ENCODE measurements at regions not wholly inside any gene's neighbourhood (a gene's known extent, or its start where the extent isn't known, plus 50 kb on each side); places are given as distances from the start of the nearest gene placed in this dataset.
A peak's percentile ranks its signal among the peaks of the same experiment; 100 is the strongest.

GRCh38 chr3:147939839-147940238 lies 530.7 kb downstream of the ZIC1 start:
- 20% methylated on average over 7 of the region's 7 CpGs for WGBS
- intact Hi-C loops (cut with DNase I), result no loop called here
- ATAC-seq (peak in 1 of 2 donors; percentile 51), DNase-seq (peak in 2 of 3 donors; percentile 32 to 46)
- no peaks in the 10 kb centered on the region for H3K9me3 ChIP-seq (ENCODE audit: control insufficient read depth, low read length)
- no peaks in the 10 kb centered on the region for H3K27me3 ChIP-seq (ENCODE audit: control insufficient read depth, insufficient read depth)
- no peaks in the 10 kb centered on the region for H3K4me1 ChIP-seq (ENCODE audit: control insufficient read depth, insufficient read depth, low read length)
- H3K27ac ChIP-seq (ENCODE audit: low read length), result no peak overlapping the region
- peak overlapping the region; percentile 7 for H3K4me3 ChIP-seq (ENCODE audit: low read length)

DNA sequence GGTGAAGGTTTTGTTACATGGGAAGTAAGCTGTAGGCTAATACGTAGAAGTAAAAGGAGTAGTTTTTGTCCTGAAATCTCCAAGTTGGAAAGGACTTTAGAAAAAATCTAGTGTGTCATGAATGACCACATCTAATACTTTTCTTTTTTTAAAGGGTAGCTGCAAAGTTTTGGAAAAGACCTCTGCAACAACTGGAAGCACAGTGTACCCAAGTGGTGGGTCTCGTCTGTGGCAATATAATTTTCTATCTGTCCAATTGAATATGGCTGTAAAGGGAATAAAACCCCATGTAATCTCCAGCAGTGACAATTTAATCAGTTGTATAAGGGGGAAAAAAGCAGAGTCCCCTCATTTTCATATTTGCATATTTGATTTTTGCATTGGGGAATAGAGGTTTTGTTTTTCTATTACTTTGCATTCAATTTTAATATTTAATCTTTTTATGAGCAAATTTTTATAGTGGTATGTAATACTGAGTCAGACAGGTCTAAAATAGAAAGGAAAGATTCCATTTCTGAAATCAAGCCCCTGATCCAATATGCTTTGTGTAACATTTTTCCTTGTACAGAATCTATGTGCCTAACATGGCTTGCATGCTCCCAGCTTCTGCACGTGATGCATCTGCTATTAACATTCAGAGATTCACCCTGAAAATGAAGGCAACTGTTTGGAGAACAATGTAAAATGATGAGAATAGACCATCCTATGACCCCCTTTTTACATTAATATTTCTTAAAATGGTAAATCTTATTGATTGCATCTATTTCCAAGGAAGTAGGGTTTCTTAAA lies 531.4 kb downstream of the ZIC1 start:
- 61% methylated on average over 3 of the region's 3 CpGs for WGBS
- Histone ChIP-seq H3K4me1 (ENCODE audit: control insufficient read depth, insufficient read depth, low read length) (no peaks in the 10 kb centered on the region), H3K27ac (ENCODE audit: low read length) (no peak overlapping the region), H3K4me3 (ENCODE audit: low read length) (no peak overlapping the region), H3K27me3 (ENCODE audit: control insufficient read depth, insufficient read depth) (no peaks in the 10 kb centered on the region), H3K9me3 (ENCODE audit: control insufficient read depth, low read length) (no peaks in the 10 kb centered on the region)
- intact Hi-C loops (cut with DNase I), result no loop called here
- no peak for DNase-seq
- ATAC-seq, result no peak

DNA sequence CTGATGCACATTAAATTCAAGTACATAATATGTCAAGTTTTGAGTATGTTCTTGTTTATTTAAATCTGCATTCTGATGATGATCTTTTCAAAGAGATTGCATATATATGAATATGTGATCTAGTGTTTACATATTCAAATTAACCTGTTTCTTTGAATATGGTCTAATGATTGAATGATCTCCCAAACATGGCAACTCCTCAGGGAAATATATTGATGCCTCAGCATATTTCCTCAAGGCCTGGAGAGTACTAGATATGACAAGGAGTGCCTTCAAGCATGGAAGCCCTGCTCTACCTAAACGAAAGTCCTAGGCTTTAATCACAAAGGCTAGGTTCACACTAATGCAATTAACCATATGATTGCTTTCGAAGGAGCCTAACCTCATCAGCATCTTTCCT lies 532.8 kb downstream of the ZIC1 start:
- DNase-seq, result no peak

GRCh38 chr3:147943265-147943945 lies 534.2 kb downstream of the ZIC1 start:
- Histone ChIP-seq H3K4me3 (ENCODE audit: low read length) (no peak overlapping the region), H3K27me3 (ENCODE audit: control insufficient read depth, insufficient read depth) (no peaks in the 10 kb centered on the region), H3K27ac (ENCODE audit: low read length) (no peak overlapping the region), H3K4me1 (ENCODE audit: control insufficient read depth, insufficient read depth, low read length) (no peaks in the 10 kb centered on the region), H3K9me3 (ENCODE audit: control insufficient read depth, low read length) (no peaks in the 10 kb centered on the region)
- no peak for ATAC-seq
- intact Hi-C loops (cut with DNase I), result no loop called here
- WGBS, result 82% methylated on average over 2 of the region's 2 CpGs
- DNase-seq, result no peak

More for the DNA sequence above, 532.8 kb downstream of the ZIC1 start:
- H3K27ac ChIP-seq (ENCODE audit: low read length), result no peak overlapping the region
- no peak overlapping the region for H3K4me3 ChIP-seq (ENCODE audit: low read length)
- H3K27me3 ChIP-seq (ENCODE audit: control insufficient read depth, insufficient read depth), result no peaks in the 10 kb centered on the region
- no peaks in the 10 kb centered on the region for H3K4me1 ChIP-seq (ENCODE audit: control insufficient read depth, insufficient read depth, low read length)
- ATAC-seq, result no peak
- no peaks in the 10 kb centered on the region for H3K9me3 ChIP-seq (ENCODE audit: control insufficient read depth, low read length)
- 80% methylated on average over 2 of the region's 2 CpGs for WGBS
- intact Hi-C loops (cut with DNase I), result no loop called here

DNA sequence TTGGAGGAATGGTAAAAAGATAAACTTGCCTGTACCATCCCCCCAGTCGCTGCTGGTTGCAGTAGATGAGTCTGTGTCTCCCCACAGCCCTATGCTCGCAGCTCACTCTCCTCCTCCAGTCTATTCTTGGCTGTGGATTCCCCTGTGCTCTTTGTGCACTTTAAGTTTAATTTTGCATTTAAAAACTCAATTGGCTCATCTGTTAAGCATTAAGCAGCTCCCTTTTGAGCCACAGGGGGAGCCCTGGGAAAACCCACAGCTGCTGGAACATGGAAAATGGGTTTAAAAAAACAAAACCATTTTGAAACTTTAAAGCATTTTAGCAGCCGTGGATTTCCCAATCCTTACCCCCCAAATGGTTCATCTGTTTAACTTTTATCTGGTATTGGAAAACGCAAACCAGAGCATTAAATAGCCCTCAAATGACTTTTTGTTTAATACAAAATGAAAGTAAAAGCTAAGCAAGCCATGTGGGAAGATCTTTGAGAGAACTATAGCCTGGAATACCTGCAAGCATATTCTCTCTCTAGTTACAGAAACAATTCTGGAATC lies 536.9 kb downstream of the ZIC1 start:
- DNase-seq (peak; percentile 44 to 76 (median 48)), ATAC-seq (peak; percentile 84 to 89)
- intact Hi-C loops (cut with DNase I), result no loop called here
- no peak overlapping the region for H3K27ac ChIP-seq (ENCODE audit: low read length)
- H3K4me3 ChIP-seq (ENCODE audit: low read length), result peak overlapping the region; percentile 49
- no peaks in the 10 kb centered on the region for H3K4me1 ChIP-seq (ENCODE audit: control insufficient read depth, insufficient read depth, low read length)
- WGBS, result 18% methylated on average over 4 of the region's 4 CpGs
- H3K27me3 ChIP-seq (ENCODE audit: control insufficient read depth, insufficient read depth), result no peaks in the 10 kb centered on the region
- no peaks in the 10 kb centered on the region for H3K9me3 ChIP-seq (ENCODE audit: control insufficient read depth, low read length)

GRCh38 chr3:147956615-147957014 lies 547.5 kb downstream of the ZIC1 start:
- Histone ChIP-seq H3K27ac (ENCODE audit: low read length) (no peak overlapping the region), H3K9me3 (ENCODE audit: control insufficient read depth, low read length) (no peaks in the 10 kb centered on the region), H3K4me3 (ENCODE audit: low read length) (no peak overlapping the region), H3K4me1 (ENCODE audit: control insufficient read depth, insufficient read depth, low read length) (no peaks in the 10 kb centered on the region), H3K27me3 (ENCODE audit: control insufficient read depth, insufficient read depth) (no peaks in the 10 kb centered on the region)
- DNase-seq (no peak), ATAC-seq (no peak)
- intact Hi-C loops (cut with DNase I), result no loop called here
- WGBS, result 90% methylated on average over 1 of the region's 1 CpG

DNA sequence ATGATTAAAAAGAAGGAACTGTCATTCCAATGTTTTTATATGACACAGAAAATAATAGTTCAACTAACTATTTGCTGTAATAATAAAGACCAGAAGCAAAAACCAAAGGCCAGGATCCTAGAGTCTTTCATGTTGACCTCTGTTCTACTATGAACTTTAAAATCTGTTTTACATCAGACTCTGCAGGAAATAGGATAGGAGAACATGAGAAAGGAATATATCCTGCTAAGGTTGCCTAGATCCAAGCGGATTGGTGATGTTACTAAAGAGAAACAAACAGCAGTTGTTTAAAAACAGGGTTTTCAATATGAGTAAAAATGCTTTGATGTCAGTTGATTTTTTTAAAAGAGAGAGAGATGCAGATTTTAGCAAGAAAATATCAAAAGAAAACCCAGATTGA lies 549.6 kb downstream of the ZIC1 start:
- no peak for ATAC-seq

GRCh38 chr3:147960786-147961185 lies 551.6 kb downstream of the ZIC1 start:
- no peak for ATAC-seq
- Histone ChIP-seq H3K27ac (ENCODE audit: low read length) (no peak overlapping the region), H3K4me3 (ENCODE audit: low read length) (no peak overlapping the region), H3K4me1 (ENCODE audit: control insufficient read depth, insufficient read depth, low read length) (no peaks in the 10 kb centered on the region), H3K27me3 (ENCODE audit: control insufficient read depth, insufficient read depth) (no peaks in the 10 kb centered on the region), H3K9me3 (ENCODE audit: control insufficient read depth, low read length) (no peaks in the 10 kb centered on the region)
- intact Hi-C loops (cut with DNase I), result no loop called here
- no peak for DNase-seq
- WGBS, result 85% methylated on average over 6 of the region's 6 CpGs

More for the DNA sequence above, 549.6 kb downstream of the ZIC1 start:
- Histone ChIP-seq H3K9me3 (ENCODE audit: control insufficient read depth, low read length) (no peaks in the 10 kb centered on the region), H3K27ac (ENCODE audit: low read length) (no peak overlapping the region), H3K27me3 (ENCODE audit: control insufficient read depth, insufficient read depth) (no peaks in the 10 kb centered on the region), H3K4me3 (ENCODE audit: low read length) (no peak overlapping the region), H3K4me1 (ENCODE audit: control insufficient read depth, insufficient read depth, low read length) (no peaks in the 10 kb centered on the region)
- intact Hi-C loops (cut with DNase I), result no loop called here
- DNase-seq, result no peak
- 78% methylated on average over 1 of the region's 1 CpG for WGBS

- Histone ChIP-seq H3K27ac (ENCODE audit: low read length) (no peak overlapping the region), H3K4me3 (ENCODE audit: low read length) (no peak overlapping the region), H3K9me3 (ENCODE audit: control insufficient read depth, low read length) (no peaks in the 10 kb centered on the region), H3K27me3 (ENCODE audit: control insufficient read depth, insufficient read depth) (no peaks in the 10 kb centered on the region), H3K4me1 (ENCODE audit: control insufficient read depth, insufficient read depth, low read length) (no peaks in the 10 kb centered on the region)
- intact Hi-C loops (cut with DNase I), result no loop called here
- WGBS, result 70% methylated on average over 5 of the region's 5 CpGs
- ATAC-seq (no peak), DNase-seq (no peak)
These were observed 553.4 kb downstream of the ZIC1 start for GRCh38 chr3:147962408-147963164.

GRCh38 chr3:147963711-147964110 lies 554.5 kb downstream of the ZIC1 start:
- intact Hi-C loops (cut with DNase I), result no loop called here
- no peaks in the 10 kb centered on the region for H3K9me3 ChIP-seq (ENCODE audit: control insufficient read depth, low read length)
- no peak overlapping the region for H3K4me3 ChIP-seq (ENCODE audit: low read length)
- DNase-seq (no peak), ATAC-seq (no peak)
- no peaks in the 10 kb centered on the region for H3K4me1 ChIP-seq (ENCODE audit: control insufficient read depth, insufficient read depth, low read length)
- H3K27me3 ChIP-seq (ENCODE audit: control insufficient read depth, insufficient read depth), result no peaks in the 10 kb centered on the region
- no peak overlapping the region for H3K27ac ChIP-seq (ENCODE audit: low read length)
- WGBS, result 100% methylated on average over 1 of the region's 1 CpG

GRCh38 chr3:147975165-147975564 lies 566.0 kb downstream of the ZIC1 start:
- 87% methylated on average over 1 of the region's 1 CpG for WGBS
- H3K27ac ChIP-seq (ENCODE audit: low read length), result no peak overlapping the region
- H3K27me3 ChIP-seq (ENCODE audit: control insufficient read depth, insufficient read depth), result no peaks in the 10 kb centered on the region
- H3K9me3 ChIP-seq (ENCODE audit: control insufficient read depth, low read length), result no peaks in the 10 kb centered on the region
- no peak for DNase-seq
- no peaks in the 10 kb centered on the region for H3K4me1 ChIP-seq (ENCODE audit: control insufficient read depth, insufficient read depth, low read length)
- ATAC-seq, result no peak
- intact Hi-C loops (cut with DNase I), result no loop called here
- no peak overlapping the region for H3K4me3 ChIP-seq (ENCODE audit: low read length)
